ENCODE measurements at regions not wholly inside any gene's neighbourhood (a gene's known extent, or its start where the extent isn't known, plus 50 kb on each side); places are given as distances from the start of the nearest gene placed in this dataset.

- DNase-seq (ENCODE audit: low spot score), result no peak
These were observed 1182.4 kb upstream of the ZEB2 start for GRCh38 chr2:145702305-145702704.

- peak; percentile 65 for DNase-seq (ENCODE audit: low spot score)
These were observed 1173.1 kb upstream of the ZEB2 start for GRCh38 chr2:145692971-145693478.

- DNase-seq (ENCODE audit: low spot score), result no peak
These were observed 1171.7 kb upstream of the ZEB2 start for GRCh38 chr2:145691659-145692058.

- no peak for DNase-seq (ENCODE audit: low spot score)
These were observed 1170.4 kb upstream of the ZEB2 start for GRCh38 chr2:145690183-145690778.

- no peak for DNase-seq (ENCODE audit: low spot score)
These were observed 1169.4 kb upstream of the ZEB2 start for GRCh38 chr2:145689277-145689676.

GRCh38 chr2:145688156-145688555 lies 1168.2 kb upstream of the ZEB2 start:
- no peak for DNase-seq (ENCODE audit: low spot score)

GRCh38 chr2:145687442-145688134 lies 1167.7 kb upstream of the ZEB2 start:
- DNase-seq (ENCODE audit: low spot score), result peak; percentile 20

GRCh38 chr2:145685383-145686050 lies 1165.6 kb upstream of the ZEB2 start:
- DNase-seq (ENCODE audit: low spot score), result no peak

GRCh38 chr2:145682546-145683157 lies 1162.7 kb upstream of the ZEB2 start:
- DNase-seq (ENCODE audit: low spot score), result no peak

GRCh38 chr2:145680276-145680675 lies 1160.4 kb upstream of the ZEB2 start:
- DNase-seq (ENCODE audit: low spot score), result no peak

- DNase-seq (ENCODE audit: low spot score), result no peak
These were observed 1157.5 kb upstream of the ZEB2 start for GRCh38 chr2:145677371-145677770.

- DNase-seq (ENCODE audit: low spot score), result no peak
These were observed 1154.8 kb upstream of the ZEB2 start for GRCh38 chr2:145674705-145675104.

- DNase-seq (ENCODE audit: low spot score), result no peak
These were observed 1149.4 kb upstream of the ZEB2 start for GRCh38 chr2:145669301-145669700.

- DNase-seq (ENCODE audit: low spot score), result no peak
These were observed 1146.6 kb upstream of the ZEB2 start for GRCh38 chr2:145666552-145666951.

- no peak for DNase-seq (ENCODE audit: low spot score)
These were observed 1137.3 kb upstream of the ZEB2 start for GRCh38 chr2:145657265-145657664.

GRCh38 chr2:145655165-145655765 lies 1135.3 kb upstream of the ZEB2 start:
- DNase-seq (ENCODE audit: low spot score), result no peak

GRCh38 chr2:145654746-145655145 lies 1134.8 kb upstream of the ZEB2 start:
- no peak for DNase-seq (ENCODE audit: low spot score)

GRCh38 chr2:145654156-145654555 lies 1134.2 kb upstream of the ZEB2 start:
- no peak for DNase-seq (ENCODE audit: low spot score)

- no peak for DNase-seq (ENCODE audit: low spot score)
These were observed 1133.6 kb upstream of the ZEB2 start for GRCh38 chr2:145653553-145653952.

- DNase-seq (ENCODE audit: low spot score), result peak; percentile 84
These were observed 1132.9 kb upstream of the ZEB2 start for GRCh38 chr2:145652571-145653545.

- DNase-seq (ENCODE audit: low spot score), result no peak
These were observed 1132.1 kb upstream of the ZEB2 start for GRCh38 chr2:145652036-145652435.

All from kidney tubule cell (primary cell).